Omental fat pad (tissue), 3 donors: ENCODE measurements at regions not wholly inside any gene's neighbourhood (a gene's known extent, or its start where the extent isn't known, plus 50 kb on each side); places are given as distances from the start of the nearest gene placed in this dataset.
A peak's percentile ranks its signal among the peaks of the same experiment; 100 is the strongest.

ENCODE experiments used
- ATAC-seq: fragments of 150-250 bp; one replicate; pipeline ENCODE4 v1.9.1; 2016; ENCODE audit warnings: mild to moderate bottlenecking, moderate library complexity; ENCODE audit not compliant: low FRiP score
- DNase-seq: peaks from one replicate; pipeline ENCODE4 v3.0.0-alpha.2; 2019; ENCODE audit warnings: low spot score
- CTCF ChIP-seq, 3 donors: fragments of 450-650 bp; IDR thresholded peaks; one replicate each; pipeline ENCODE4 v1.5.1; 2016 to 2017; ENCODE audit warnings: antibody characterized with exemption in 3 of 3, mild to moderate bottlenecking in 3 of 3, moderate library complexity in 2 of 3

GRCh38 chr2:217705461-217705860 is 297.3 kb downstream of the TNS1 start:
- TF ChIP-seq CTCF (IDR thresholded peaks at IDR 0.05) = no peak
- DNase-seq = no peak
- ATAC-seq = no peak

- no peak for DNase-seq
- ATAC-seq = no peak
- no peak for TF ChIP-seq CTCF (IDR thresholded peaks at IDR 0.05)
These were observed 298.8 kb downstream of the TNS1 start for GRCh38 chr2:217703999-217704398.

DNA sequence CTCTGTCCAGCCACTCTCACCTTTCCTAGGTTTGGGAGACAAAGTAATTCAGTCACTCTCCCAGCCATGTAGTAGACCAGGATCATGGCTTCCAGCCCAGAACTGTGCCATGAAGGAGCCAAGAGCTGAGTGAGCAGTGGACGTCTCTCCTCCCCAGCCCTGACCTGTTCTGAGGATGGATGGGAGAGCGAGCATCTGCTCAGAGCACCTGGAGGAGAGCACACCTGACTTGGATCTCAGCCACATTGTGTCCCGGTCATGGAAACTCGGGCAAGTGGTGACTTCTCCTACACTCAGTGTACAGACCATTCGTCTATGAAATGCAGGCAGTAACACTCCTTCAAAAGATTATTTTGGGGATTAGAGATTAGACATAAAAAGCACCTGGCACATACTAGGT is 299.7 kb downstream of the TNS1 start:
- no peak for TF ChIP-seq CTCF (IDR thresholded peaks at IDR 0.05)
- no peak for ATAC-seq

DNA sequence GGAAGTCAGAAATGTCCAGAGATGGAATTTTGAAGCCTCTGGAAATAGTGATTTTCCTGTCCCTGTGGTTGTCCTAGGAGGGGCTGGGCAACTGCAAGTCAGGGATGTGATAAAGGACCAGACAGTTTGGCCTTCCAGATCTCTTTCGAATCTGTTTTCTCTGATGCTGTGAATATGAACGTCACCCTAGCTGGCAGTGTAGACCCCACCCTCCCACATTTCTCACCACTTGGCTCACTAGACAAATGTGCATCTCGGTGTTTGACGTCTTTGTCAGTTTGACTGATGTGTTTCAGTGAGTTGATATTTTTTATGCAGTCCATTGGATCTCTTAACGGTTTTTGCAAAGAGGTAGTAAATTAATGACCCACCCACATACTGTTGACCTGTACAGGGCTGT is 301.2 kb downstream of the TNS1 start:
- ATAC-seq (no peak), DNase-seq (no peak)
- TF ChIP-seq CTCF (IDR thresholded peaks at IDR 0.05) = no peak

More for the DNA sequence above, 299.7 kb downstream of the TNS1 start:
- no peak for DNase-seq

- TF ChIP-seq CTCF (IDR thresholded peaks at IDR 0.05) = no peak
- no peak for ATAC-seq
These were observed 304.1 kb downstream of the TNS1 start for GRCh38 chr2:217698691-217699090.

DNA sequence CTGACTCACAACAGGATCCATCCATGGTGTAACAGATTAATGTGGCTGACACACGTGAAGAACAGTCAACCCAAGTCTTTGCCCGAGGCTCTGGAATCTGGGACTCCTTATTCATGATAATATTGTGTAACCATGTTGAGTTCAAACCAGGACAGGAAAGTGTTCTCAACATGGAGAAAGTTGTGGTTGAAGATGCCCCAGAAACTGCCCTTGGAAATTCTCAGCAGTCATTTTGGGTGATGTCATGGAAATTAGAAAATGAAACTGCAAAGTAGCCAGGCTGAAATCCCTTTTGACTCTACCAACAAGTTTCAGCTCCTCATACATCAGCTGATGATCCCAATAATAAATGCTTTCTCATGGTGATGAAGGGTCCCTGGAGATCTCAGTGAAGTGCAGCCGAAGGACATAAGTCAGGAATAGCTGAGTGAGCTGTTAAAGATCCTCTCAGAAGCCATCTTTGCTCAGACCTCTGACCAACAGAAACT is 307.7 kb downstream of the TNS1 start:
- TF ChIP-seq CTCF (IDR thresholded peaks at IDR 0.05) = no peak
- ATAC-seq = peak; percentile 70
- no peak for DNase-seq

More at GRCh38 chr2:217698691-217699090, 304.1 kb downstream of the TNS1 start:
- DNase-seq = no peak

DNA sequence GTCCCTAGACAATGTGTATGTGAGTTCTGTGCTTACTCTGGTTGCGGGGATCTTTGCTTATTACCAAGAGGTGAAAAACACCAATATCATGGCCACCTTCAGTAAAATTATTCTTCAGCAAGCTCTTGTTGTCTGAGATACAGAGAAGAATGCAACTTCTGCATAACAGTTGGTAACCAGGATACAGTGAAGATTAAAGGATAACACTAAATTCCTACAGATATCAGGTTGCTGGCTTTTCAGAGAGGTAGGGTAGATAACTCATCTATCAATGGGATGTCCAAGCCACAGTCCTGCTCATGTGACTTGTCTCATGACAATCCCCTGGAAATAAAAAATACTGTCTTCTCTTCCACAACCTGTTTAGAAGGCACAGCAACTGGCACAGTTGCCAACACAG is 308.5 kb downstream of the TNS1 start:
- TF ChIP-seq CTCF (IDR thresholded peaks at IDR 0.05) = no peak
- no peak for ATAC-seq

More for the DNA sequence above, 308.5 kb downstream of the TNS1 start:
- no peak for DNase-seq
